CD4-positive, alpha-beta memory T cell (primary cell): ENCODE measurements at regions not wholly inside any gene's neighbourhood (a gene's known extent, or its start where the extent isn't known, plus 50 kb on each side); places are given as distances from the start of the nearest gene placed in this dataset.

Experiments
- CTCF ChIA-PET: fragments of 350-600 bp; sonication (Branson Sonifier 250); formaldehyde crosslinking; loops from one replicate; lab custom pipeline; 2021; ENCODE audit warnings: inconsistent platforms; ENCODE audit not compliant: partially characterized antibody; lab: Charles Lee
- POLR2A ChIA-PET: fragments of 350-600 bp; sonication (Branson Sonifier 250); formaldehyde crosslinking; loops from one replicate; lab custom pipeline; 2021; ENCODE audit not compliant: partially characterized antibody; lab: Charles Lee
- DNase-seq, 5 donors: peaks; one replicate each; pipeline versions ENCODE4 v3.0.0 to v3.0.0-alpha.2; 2020 to 2022; ENCODE audit warnings: mixed read lengths in 1 of 5
- H3K27ac ChIP-seq: one replicate; pipeline ENCODE4 v1.7.0; 2013; ENCODE audit warnings: low read depth, low read length
- H3K27me3 ChIP-seq: 2 replicates; pipeline ENCODE4 v1.7.0; 2013; ENCODE audit warnings: mild to moderate bottlenecking, low read length, moderate library complexity; ENCODE audit not compliant: insufficient read depth
- H3K36me3 ChIP-seq: 2 replicates; pipeline ENCODE4 v1.7.0; 2013; ENCODE audit warnings: mild to moderate bottlenecking, low read length, moderate library complexity; ENCODE audit not compliant: insufficient read depth
- H3K4me1 ChIP-seq: 2 replicates; pipeline ENCODE4 v1.7.0; 2013; ENCODE audit warnings: mild to moderate bottlenecking, low read length, moderate library complexity; ENCODE audit not compliant: insufficient read depth
- H3K4me3 ChIP-seq, 2 donors: one replicate each; pipeline ENCODE4 v1.7.0; 2013; ENCODE audit warnings: low read length in 2 of 2, mild to moderate bottlenecking in 1 of 2
- H3K9me3 ChIP-seq, 2 donors: one replicate each; pipeline ENCODE4 v1.7.0; 2013; ENCODE audit warnings: low read length in 2 of 2, control low read depth in 1 of 2; ENCODE audit not compliant: control insufficient read depth in 1 of 2
- H3K27ac Mint-ChIP-seq, 7 donors: one replicate each; pipeline ENCODE4 v1.8.0; 2020 to 2021; ENCODE audit warnings: mixed read lengths in 7 of 7, mild to moderate bottlenecking in 6 of 7, inconsistent platforms in 3 of 7, moderate library complexity in 3 of 7
- H3K27me3 Mint-ChIP-seq, 2 donors: one replicate each; pipeline ENCODE4 v1.8.0; 2020 to 2021; ENCODE audit warnings: mixed read lengths in 2 of 2
- H3K36me3 Mint-ChIP-seq, 2 donors: one replicate each; pipeline ENCODE4 v1.8.0; 2020 to 2021; ENCODE audit warnings: mixed read lengths in 2 of 2, inconsistent platforms in 1 of 2, mild to moderate bottlenecking in 1 of 2
- H3K4me1 Mint-ChIP-seq, 4 donors: one replicate each; pipeline ENCODE4 v1.8.0; 2020 to 2021; ENCODE audit warnings: mixed read lengths in 4 of 4, mild to moderate bottlenecking in 1 of 4
- H3K4me3 Mint-ChIP-seq, 8 donors: one replicate each; pipeline ENCODE4 v1.8.0; 2020 to 2021; ENCODE audit warnings: mixed read lengths in 8 of 8, mild to moderate bottlenecking in 7 of 8, moderate library complexity in 6 of 8, inconsistent platforms in 3 of 8
- H3K9me3 Mint-ChIP-seq, 8 donors: one replicate each; pipeline ENCODE4 v1.8.0; 2020 to 2021; ENCODE audit warnings: mixed read lengths in 8 of 8, mild to moderate bottlenecking in 5 of 8, inconsistent platforms in 3 of 8, moderate library complexity in 1 of 8
- intact Hi-C: fragments of 100-400 bp; cut with micrococcal nuclease; formaldehyde crosslinking; loops from one replicate; pipeline ENCODE4 v1.15.1; 2023

- H3K4me3 Mint-ChIP-seq, result no peak overlapping the region
- ChIA-PET CTCF (no interaction called here), POLR2A (interaction anchor here (0.6 kb wide), 1 partner anchor 20 kb away, joined by 3 read pairs; no protein-coding TSS in a partner anchor)
- Histone ChIP-seq H3K27me3 (no peaks in the 10 kb centered on the region), H3K27ac (no peak overlapping the region), H3K4me3 (no peak overlapping the region), H3K36me3 (peaks cover 11% of the 10 kb centered on the region), H3K4me1 (no peaks in the 10 kb centered on the region), H3K9me3 (no peaks in the 10 kb centered on the region)
- no peak for DNase-seq
- no peaks in the 10 kb centered on the region for H3K27me3 Mint-ChIP-seq
- no peaks in the 10 kb centered on the region for H3K9me3 Mint-ChIP-seq
- intact Hi-C loops, result no loop called here
- H3K36me3 Mint-ChIP-seq, result peaks cover 40 to 65% of the 10 kb centered on the region in 2 donors
- peak overlapping the region in 1 of 7 donors; percentile 62 for H3K27ac Mint-ChIP-seq
- H3K4me1 Mint-ChIP-seq, result peaks cover 5 to 19% (median 12%) of the 10 kb centered on the region in 4 donors
These were observed 52.4 kb downstream of the ATOSA start for GRCh38 chr15:52626671-52627369.

GRCh38 chr15:52624262-52624661 lies 54.9 kb downstream of the ATOSA start:
- POLR2A ChIA-PET, result no interaction called here
- Histone ChIP-seq H3K4me3 (no peak overlapping the region), H3K9me3 (no peaks in the 10 kb centered on the region), H3K27me3 (no peaks in the 10 kb centered on the region), H3K36me3 (peaks cover 11% of the 10 kb centered on the region), H3K27ac (no peak overlapping the region), H3K4me1 (no peaks in the 10 kb centered on the region)
- intact Hi-C loops, result no loop called here
- Mint-ChIP-seq H3K27ac (peak overlapping the region in 3 of 7 donors; percentile 11 to 68 (median 51)), H3K27me3 (no peaks in the 10 kb centered on the region), H3K4me1 (peaks cover 5 to 19% (median 8%) of the 10 kb centered on the region in 4 donors), H3K9me3 (no peaks in the 10 kb centered on the region), H3K4me3 (no peak overlapping the region), H3K36me3 (peaks cover 44 to 69% of the 10 kb centered on the region in 2 donors)
- DNase-seq, result no peak
- CTCF ChIA-PET, result interaction anchor here (1.4 kb wide), 1 partner anchor 53 kb away, joined by 3 read pairs; no protein-coding TSS in a partner anchor

- CTCF ChIA-PET, result no interaction called here
These were observed 54.0 kb upstream of the ARPP19 start for GRCh38 chr15:52622791-52623190.

GRCh38 chr15:52620496-52620895 lies 51.7 kb upstream of the ARPP19 start:
- CTCF ChIA-PET, result no interaction called here
- intact Hi-C loops, result no loop called here
- no peak for DNase-seq
- Histone ChIP-seq H3K4me3 (no peak overlapping the region), H3K4me1 (no peaks in the 10 kb centered on the region), H3K9me3 (no peaks in the 10 kb centered on the region), H3K36me3 (peaks cover 20% of the 10 kb centered on the region), H3K27me3 (no peaks in the 10 kb centered on the region), H3K27ac (no peak overlapping the region)
- POLR2A ChIA-PET, result no interaction called here
- Mint-ChIP-seq H3K9me3 (peaks cover 0 to 2% (median 0%) of the 10 kb centered on the region in 8 donors), H3K4me1 (peaks cover 0 to 9% (median 7%) of the 10 kb centered on the region in 4 donors), H3K36me3 (peaks cover 33 to 74% of the 10 kb centered on the region in 2 donors), H3K4me3 (no peak overlapping the region), H3K27me3 (no peaks in the 10 kb centered on the region), H3K27ac (peak overlapping the region in 3 of 7 donors; percentile 24 to 69 (median 53))

More at GRCh38 chr15:52622791-52623190, 54.0 kb upstream of the ARPP19 start:
- Histone ChIP-seq H3K27ac (no peak overlapping the region), H3K4me3 (no peak overlapping the region), H3K27me3 (no peaks in the 10 kb centered on the region), H3K9me3 (no peaks in the 10 kb centered on the region), H3K4me1 (no peaks in the 10 kb centered on the region), H3K36me3 (peaks cover 11% of the 10 kb centered on the region)
- H3K27me3 Mint-ChIP-seq, result no peaks in the 10 kb centered on the region
- H3K27ac Mint-ChIP-seq, result peak overlapping the region in 1 of 7 donors; percentile 17
- intact Hi-C loops, result no loop called here
- no peak overlapping the region for H3K4me3 Mint-ChIP-seq
- peaks cover 45 to 73% of the 10 kb centered on the region in 2 donors for H3K36me3 Mint-ChIP-seq
- no peak for DNase-seq
- H3K9me3 Mint-ChIP-seq, result no peaks in the 10 kb centered on the region
- POLR2A ChIA-PET, result interaction anchor here (0.6 kb wide), 1 partner anchor 59 kb away, joined by 3 read pairs; no protein-coding TSS in a partner anchor
- H3K4me1 Mint-ChIP-seq, result peaks cover 5 to 19% (median 8%) of the 10 kb centered on the region in 4 donors
